DND-41 (cell line): ENCODE measurements at regions not wholly inside any gene's neighbourhood (a gene's known extent, or its start where the extent isn't known, plus 50 kb on each side); places are given as distances from the start of the nearest gene placed in this dataset.

Experiments used
- CTCF ChIP-seq: IDR thresholded peaks from 2 replicates; pipeline ENCODE4 v1.5.1; 2012; ENCODE audit warnings: borderline replicate concordance, low read length, moderate library complexity, mild to moderate bottlenecking; ENCODE audit not compliant: poor library complexity, severe bottlenecking; ENCODE audit errors: extremely low read depth
- EZH2 ChIP-seq: IDR thresholded peaks from 3 replicates; pipeline ENCODE4 v1.6.1; 2012; ENCODE audit warnings: borderline replicate concordance, low read depth, mild to moderate bottlenecking, moderate library complexity, low read length, inconsistent platforms; ENCODE audit not compliant: severe bottlenecking

DNA sequence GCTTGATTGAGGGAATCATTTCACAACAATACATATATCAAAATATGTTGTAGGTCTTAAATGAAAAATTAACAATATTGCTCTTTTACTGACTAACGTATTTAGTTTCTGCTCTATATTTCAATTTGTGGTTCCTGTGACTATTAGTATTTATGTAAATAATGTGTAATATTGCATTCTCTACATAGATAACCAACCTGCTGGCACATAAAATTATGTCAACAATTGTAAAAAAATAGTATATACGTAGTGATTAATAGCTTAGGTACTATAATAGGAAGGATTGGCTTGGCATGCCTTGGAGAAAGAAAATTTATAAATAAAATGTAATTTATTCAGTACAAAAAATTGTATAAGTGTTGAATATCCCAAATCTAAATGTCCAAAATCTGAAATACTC is 1336.1 kb downstream of the PCDH9 start:
- TF ChIP-seq CTCF = no peak
- no peak for TF ChIP-seq EZH2
